ENCODE measurements at regions not wholly inside any gene's neighbourhood (a gene's known extent, or its start where the extent isn't known, plus 50 kb on each side); places are given as distances from the start of the nearest gene placed in this dataset.

GRCh38 chr2:47226923-47227220, 50.6 kb upstream of the CALM2 start:
- no peak for DNase-seq (ENCODE audit: low read depth)
- no peak for TF ChIP-seq CTCF (IDR thresholded peaks at IDR 0.05; ENCODE audit: insufficient read depth, low read depth, low read length, missing control alignments)
- no peak overlapping the region for H3K4me3 ChIP-seq (ENCODE audit: low read length)

- TF ChIP-seq CTCF (IDR thresholded peaks at IDR 0.05; ENCODE audit: insufficient read depth, low read depth, low read length, missing control alignments), result no peak
- no peak for DNase-seq (ENCODE audit: low read depth)
- H3K4me3 ChIP-seq (ENCODE audit: low read length), result no peak overlapping the region
These were observed 50.0 kb upstream of the CALM2 start for GRCh38 chr2:47226132-47226922.

Measured in epithelial cell of esophagus (primary cell).